Mucosa of descending colon (tissue), 3 donors: ENCODE measurements at regions not wholly inside any gene's neighbourhood (a gene's known extent, or its start where the extent isn't known, plus 50 kb on each side); places are given as distances from the start of the nearest gene placed in this dataset.

Experiments used
- ATAC-seq: fragments of 200-7000 bp; cut with Tn5 transposase; one replicate; pipeline ENCODE4 v1.9.1; 2020; ENCODE audit warnings: mild to moderate bottlenecking, moderate library complexity
- DNase-seq, 3 donors: peaks; one replicate each; pipeline ENCODE4 v3.0.0-alpha.2; 2020
- H3K36me3 ChIP-seq: fragments of 200-600 bp; one replicate; pipeline ENCODE4 v1.8.0; 2021; ENCODE audit warnings: low read depth, mild to moderate bottlenecking
- H3K4me1 ChIP-seq: fragments of 200-600 bp; one replicate; pipeline ENCODE4 v1.8.0; 2021; ENCODE audit warnings: low read depth, mild to moderate bottlenecking
- H3K4me3 ChIP-seq: fragments of 200-600 bp; one replicate; pipeline ENCODE4 v1.8.0; 2021; ENCODE audit warnings: mild to moderate bottlenecking
- H3K9me3 ChIP-seq: fragments of 200-600 bp; one replicate; pipeline ENCODE4 v1.8.0; 2021; ENCODE audit warnings: mild to moderate bottlenecking
- intact Hi-C, 2 donors: fragments of 100-400 bp; cut with DNase I in 1 of 2; cut with micrococcal nuclease in 1 of 2; formaldehyde crosslinking; loops; one replicate each; pipeline versions ENCODE4 v1.11.0 to v1.11.1; 2022; cut with DNase I, micrococcal nuclease
- TF ChIP-seq, protein P1 (sequence below): fragments of 200-600 bp; IDR thresholded peaks from one replicate; pipeline ENCODE4 v1.8.0; 2022; ENCODE audit warnings: antibody characterized with exemption, mild to moderate bottlenecking
- donor health status: DM: no; HTN: no; CAD: no; lungs with moderate emphysema.
- donor health status: DM: no; HTN: no; CAD: no.
- donor health status: DM: no; HTN: yes; CAD: no.

DNA sequence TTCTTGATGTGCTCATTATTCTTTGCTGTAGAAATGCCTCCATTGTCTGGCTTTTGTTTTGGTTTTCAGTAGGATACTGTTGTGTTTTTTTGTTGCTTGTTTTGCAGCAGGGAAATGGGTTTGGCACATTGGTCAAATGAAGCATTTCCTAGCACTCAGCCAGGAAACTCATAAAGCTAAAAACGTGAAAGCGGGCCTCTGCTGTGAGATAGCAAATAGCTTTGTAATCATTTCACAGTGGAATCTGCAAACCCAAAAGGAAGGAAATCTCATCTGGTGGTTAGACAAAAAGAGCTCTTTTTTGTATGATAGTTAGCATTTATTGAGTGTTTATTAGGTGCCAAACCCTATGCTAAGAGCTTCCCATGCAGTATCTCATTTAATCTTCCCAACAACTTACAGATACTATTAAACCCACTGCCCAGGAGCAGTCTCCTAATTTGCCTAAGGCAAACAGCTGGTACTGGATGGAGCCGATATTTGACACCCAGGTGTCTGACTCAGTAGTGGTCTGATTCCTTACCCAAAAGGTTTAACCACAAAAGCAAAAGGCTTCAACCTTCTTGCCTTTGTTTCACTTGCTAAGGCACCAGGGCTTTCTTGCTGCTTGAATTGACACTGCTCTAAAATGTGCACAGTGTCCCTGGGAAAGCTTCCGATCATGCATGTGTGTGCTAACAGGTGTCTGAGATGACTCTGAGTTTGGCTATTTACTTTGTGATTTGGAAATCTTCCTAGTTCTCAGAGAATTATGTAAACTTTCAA, 527.9 kb upstream of the MDFIC2 start:
- no peak for ATAC-seq
- TF ChIP-seq, protein P1, sequence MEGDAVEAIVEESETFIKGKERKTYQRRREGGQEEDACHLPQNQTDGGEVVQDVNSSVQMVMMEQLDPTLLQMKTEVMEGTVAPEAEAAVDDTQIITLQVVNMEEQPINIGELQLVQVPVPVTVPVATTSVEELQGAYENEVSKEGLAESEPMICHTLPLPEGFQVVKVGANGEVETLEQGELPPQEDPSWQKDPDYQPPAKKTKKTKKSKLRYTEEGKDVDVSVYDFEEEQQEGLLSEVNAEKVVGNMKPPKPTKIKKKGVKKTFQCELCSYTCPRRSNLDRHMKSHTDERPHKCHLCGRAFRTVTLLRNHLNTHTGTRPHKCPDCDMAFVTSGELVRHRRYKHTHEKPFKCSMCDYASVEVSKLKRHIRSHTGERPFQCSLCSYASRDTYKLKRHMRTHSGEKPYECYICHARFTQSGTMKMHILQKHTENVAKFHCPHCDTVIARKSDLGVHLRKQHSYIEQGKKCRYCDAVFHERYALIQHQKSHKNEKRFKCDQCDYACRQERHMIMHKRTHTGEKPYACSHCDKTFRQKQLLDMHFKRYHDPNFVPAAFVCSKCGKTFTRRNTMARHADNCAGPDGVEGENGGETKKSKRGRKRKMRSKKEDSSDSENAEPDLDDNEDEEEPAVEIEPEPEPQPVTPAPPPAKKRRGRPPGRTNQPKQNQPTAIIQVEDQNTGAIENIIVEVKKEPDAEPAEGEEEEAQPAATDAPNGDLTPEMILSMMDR = no peak
- Histone ChIP-seq H3K36me3 (no peaks in the 10 kb centered on the region), H3K4me3 (no peak overlapping the region), H3K4me1 (no peaks in the 10 kb centered on the region), H3K9me3 (no peaks in the 10 kb centered on the region)
- no peak for DNase-seq
- intact Hi-C loops = no loop called here

DNA sequence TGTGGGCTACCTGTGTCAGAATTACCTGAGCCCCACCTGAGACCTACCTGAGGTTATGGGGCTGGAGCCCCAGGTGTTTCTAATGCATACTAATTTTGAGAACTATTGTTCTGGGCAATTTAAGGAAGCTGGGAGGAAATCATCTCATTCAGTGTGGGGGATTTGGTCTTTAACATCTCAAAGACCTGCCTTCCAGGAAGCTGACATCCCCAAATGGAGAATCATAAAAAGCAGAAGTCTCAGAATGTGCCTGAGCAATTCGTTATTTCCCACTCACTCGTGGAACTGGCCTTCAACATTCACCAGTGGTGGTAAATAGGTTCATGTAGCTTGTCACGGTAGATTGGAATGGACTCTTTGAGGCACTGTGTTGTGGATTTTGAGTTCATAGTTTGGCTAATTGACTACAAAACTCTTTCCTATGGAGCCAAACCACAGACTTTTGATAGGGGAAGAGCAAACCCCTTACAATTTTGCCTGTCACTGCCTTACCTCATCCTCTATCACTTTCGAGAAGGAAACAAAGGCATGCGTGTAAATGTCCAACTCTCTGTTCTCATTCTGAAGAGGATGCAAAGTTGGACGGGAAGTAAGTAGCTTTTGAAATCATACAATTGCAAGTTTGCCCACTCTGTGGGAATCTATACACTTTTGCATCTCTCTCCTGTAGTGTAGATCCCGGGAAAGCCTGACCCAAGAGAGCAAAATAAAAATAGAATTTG, 521.0 kb upstream of the MDFIC2 start:
- no peak overlapping the region for H3K4me3 ChIP-seq
- ATAC-seq = no peak
- no peaks in the 10 kb centered on the region for H3K4me1 ChIP-seq
- DNase-seq = no peak
- no peaks in the 10 kb centered on the region for H3K9me3 ChIP-seq
- H3K36me3 ChIP-seq = no peaks in the 10 kb centered on the region
- TF ChIP-seq, protein P1 = no peak
- intact Hi-C loops = no loop called here

DNA sequence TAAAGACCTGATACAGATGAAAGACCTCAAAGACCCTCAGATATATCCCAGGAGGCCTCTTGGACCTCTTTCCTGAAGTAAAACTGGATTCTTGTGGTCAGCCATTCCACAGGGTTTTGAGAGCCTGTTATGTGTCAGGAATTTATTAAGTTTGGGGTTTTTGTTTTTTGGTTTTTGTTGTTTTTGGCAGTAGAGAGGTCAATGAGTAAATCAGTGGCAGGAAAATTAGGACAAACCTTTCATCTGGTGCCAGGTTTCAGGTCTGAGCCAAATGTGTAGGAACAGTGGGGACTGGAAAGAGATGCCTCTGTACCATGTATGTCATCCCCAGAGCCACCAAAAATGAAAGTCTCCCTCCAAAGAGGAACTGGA, 520.4 kb upstream of the MDFIC2 start:
- no peak for ATAC-seq
- Histone ChIP-seq H3K4me1 (no peaks in the 10 kb centered on the region), H3K36me3 (no peaks in the 10 kb centered on the region), H3K4me3 (no peak overlapping the region), H3K9me3 (no peaks in the 10 kb centered on the region)
- DNase-seq = no peak
- intact Hi-C loops = no loop called here
- TF ChIP-seq, protein P1 = no peak

DNA sequence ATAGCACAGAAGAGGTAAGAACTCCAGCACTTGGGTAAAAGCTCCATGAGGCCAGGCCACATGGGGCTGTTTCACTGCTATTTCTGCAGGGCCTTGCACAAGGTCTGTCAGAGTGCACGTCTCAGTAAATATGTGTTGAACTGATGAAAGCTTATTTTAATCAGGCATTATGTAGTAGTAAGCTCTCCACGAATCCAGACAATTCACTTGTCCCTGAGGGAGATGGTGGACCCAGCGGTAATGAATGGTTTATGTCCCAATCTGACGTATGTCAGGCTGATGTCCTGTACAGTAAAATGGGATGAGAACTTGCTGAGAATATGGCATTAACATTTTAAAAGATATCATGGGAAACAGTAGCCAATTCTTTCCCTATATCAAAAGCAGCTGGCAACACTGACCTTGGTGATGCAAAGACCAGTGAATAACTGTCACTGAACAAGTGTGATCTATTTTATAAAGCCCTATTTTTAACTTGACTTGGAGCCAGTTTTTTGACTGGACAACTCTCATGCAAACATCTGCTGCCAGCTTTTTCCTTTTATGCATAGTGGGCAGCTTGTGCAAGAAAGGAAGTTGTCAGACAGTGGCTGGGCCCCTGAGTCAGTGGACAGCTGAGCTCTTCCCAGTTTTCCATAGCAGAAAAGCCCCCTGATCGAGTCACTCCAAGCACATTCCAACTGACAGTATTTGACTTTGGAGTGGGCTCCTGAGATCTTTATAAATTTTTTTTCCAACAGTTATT, 519.8 kb upstream of the MDFIC2 start:
- intact Hi-C loops = no loop called here
- DNase-seq (no peak), ATAC-seq (no peak)
- no peaks in the 10 kb centered on the region for H3K9me3 ChIP-seq
- H3K4me1 ChIP-seq = no peaks in the 10 kb centered on the region
- H3K4me3 ChIP-seq = no peak overlapping the region
- no peaks in the 10 kb centered on the region for H3K36me3 ChIP-seq
- TF ChIP-seq, protein P1 = no peak

DNA sequence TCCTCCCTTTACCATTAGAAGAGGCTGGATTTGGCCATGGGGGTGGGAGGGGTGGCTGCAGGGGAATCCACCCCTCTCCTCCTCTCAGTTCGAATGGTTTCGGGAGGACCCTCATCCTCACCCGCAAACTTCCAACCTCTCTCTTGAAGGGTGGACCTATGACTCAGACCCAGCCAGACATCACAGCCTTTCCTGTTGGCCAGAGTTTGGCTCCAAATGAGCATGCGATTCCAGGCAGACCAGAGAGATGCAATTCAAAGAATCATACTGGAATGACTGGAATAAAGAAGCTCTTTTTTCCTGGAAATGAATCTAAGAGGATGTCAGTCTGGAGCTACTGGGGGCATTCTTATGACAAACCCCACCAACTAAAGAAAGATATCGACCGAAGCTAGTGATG, 516.7 kb upstream of the MDFIC2 start:
- no peak for ATAC-seq
- intact Hi-C loops = no loop called here

More for the DNA sequence above, 516.7 kb upstream of the MDFIC2 start:
- Histone ChIP-seq H3K4me1 (no peaks in the 10 kb centered on the region), H3K36me3 (no peaks in the 10 kb centered on the region), H3K4me3 (no peak overlapping the region), H3K9me3 (no peaks in the 10 kb centered on the region)
- TF ChIP-seq, protein P1 = no peak
- DNase-seq = no peak
